Stimulated activated CD4-positive, alpha-beta T cell treated with anti-CD3 and anti-CD28 coated beads, Interleukin-1b, Interleukin-23, amount 100 ng/mL, for 48 hours (primary cell): ENCODE measurements at regions not wholly inside any gene's neighbourhood (a gene's known extent, or its start where the extent isn't known, plus 50 kb on each side); places are given as distances from the start of the nearest gene placed in this dataset.

Source experiments
- DNase-seq: peaks from one replicate; pipeline ENCODE4 v3.0.0-alpha.2; 2020

DNA sequence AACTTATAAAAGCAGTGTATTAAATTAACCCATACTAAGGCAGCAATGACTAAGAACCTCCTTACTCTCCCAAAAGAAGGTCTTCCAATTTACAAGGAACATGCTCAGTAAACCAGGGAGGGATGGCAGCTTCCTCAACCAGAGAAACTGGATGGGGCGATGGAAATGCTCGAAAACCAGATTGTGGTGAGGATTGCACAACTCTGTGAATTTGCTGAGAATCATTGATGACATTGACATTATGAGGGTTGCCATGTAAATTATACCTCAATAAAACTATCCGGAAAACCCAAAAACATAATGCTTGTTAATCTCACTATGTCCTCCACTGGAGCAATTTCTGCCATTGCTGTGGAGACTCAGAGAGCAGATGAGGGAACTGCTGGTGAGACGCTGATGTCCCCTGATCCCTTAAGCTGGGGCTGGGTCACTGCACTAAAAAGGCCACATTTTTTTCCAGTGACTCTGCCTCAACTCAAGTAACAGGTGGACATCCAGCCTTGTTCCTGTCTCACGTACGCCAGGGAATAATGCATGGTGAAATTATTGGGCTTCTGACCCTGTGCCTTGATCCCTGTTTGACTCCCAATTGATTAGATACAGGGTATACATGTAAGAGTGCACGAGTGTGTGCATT is 288.3 kb downstream of the CYP26B1 start:
- DNase-seq = no peak

DNA sequence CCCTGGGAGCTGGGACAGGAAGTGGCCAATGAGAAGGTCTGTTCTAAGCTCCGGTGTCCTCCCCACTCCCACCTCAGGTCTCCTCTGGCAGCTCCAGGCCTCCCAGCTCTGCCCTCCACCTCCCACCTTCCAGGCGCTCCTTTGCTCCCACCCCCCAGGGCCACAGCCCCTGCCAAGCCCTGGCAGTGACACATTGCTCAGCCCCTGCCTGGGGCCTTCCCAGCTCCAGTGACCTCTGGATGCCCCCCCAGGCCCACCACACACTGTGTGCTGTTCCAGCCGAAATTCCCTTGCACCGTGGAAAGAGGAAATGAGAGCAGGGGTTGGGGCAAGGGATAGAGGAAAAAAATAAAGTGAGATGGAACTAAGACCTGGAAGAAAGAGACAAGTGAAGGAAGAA is 289.6 kb downstream of the CYP26B1 start:
- DNase-seq = no peak

DNA sequence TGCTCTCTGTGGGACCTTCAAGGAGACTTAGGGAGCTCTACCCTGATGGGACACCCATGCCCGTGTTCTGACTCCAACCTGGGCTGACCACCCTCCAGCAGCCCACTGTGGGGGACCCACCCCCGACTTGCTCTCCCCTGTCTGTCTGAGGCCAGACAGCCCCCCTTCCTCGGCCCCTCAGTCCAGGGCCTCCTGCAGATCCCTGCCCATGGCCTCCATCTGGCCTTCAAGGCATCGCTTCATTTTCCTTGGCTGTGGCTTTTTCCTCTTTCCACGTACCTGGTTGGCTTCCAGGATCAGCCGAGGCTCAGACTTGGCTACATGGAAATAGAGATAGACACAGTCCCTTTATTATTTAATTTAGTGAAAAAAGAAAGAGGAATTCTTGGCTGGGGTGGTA is 290.0 kb downstream of the CYP26B1 start:
- DNase-seq = no peak

DNA sequence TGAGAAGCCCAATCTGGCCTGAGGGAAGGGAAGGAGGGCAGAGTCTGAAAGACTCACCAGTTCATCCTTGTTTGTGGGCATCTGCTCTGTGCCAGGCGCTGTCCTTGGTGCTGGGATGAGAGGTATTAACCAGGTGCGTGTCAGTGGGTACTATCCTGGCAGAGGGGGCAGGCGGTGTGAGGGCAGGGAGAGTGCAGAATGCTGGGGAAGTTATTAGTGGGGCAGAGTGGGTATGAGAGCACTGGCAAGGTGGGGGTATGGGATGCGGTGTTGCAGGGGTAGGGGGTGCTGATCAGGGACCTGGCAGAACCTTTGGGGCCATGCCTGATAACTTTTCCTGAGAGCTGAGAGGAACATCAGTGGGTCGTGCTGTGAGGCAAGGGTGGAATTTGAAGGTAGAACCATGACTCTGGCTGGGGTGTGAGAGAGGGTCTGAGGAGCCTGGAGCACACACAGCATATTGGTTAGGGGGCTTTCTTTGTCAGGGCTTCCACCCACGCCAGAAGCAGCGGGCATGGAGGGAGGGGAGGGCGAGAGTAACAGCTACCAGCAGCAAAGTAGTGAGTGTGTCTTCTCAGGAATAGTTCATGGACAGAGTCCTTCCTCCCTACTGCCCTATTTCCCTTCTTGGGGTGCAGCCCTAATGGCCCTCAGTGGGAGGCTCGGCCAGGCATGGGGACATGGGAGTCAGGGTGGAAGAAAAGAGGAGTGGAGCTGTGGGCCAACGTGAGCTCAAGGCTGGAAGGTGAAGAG is 290.7 kb downstream of the CYP26B1 start:
- DNase-seq = no peak

DNA sequence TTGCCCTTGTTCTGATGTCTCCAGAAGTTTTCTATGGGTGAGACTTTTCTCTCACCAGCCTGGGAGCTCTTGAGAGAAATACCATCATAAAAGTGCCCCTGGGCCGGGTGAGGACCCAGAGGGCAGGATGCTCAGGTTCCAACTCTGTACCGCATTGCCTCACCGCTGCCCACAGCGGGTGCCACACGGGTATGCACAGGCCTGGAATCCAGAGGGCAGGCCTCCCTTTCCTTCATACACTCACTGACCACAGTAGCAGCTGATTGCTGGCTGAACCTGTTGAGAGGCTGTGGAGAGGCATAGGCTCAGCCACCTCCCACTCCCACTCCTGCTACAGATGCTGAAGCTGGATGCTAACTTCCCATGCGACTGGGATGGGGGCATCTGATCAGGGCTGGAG is 293.8 kb downstream of the CYP26B1 start:
- no peak for DNase-seq

DNA sequence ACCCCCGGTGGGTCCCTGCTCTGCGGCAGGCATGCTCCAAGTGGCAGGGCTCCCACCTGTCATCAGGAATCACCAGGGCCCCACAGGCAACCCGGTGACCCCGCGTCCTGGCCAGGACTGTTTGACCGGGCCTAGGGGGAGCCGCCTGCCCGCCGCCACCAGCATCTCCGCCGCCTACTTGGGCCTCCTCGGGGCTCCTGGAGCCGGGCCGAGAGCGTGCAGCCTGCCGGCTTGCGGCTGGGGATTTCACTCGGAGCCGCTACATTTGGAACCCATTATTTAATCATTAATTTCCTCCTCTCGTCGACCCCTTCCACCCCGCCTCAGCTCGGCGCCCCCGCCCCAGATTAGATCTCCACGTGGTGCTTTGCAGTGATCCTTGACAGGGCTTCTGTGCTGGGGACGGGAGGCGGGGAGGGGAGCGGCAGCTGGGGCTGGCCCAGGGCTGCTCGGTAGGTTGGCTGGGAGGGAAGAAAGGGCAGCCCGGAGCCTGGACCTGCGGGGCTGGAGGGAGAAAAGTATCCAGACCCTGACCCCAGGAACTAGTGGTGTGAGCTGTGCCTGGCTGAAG is 295.4 kb downstream of the CYP26B1 start:
- DNase-seq = no peak

DNA sequence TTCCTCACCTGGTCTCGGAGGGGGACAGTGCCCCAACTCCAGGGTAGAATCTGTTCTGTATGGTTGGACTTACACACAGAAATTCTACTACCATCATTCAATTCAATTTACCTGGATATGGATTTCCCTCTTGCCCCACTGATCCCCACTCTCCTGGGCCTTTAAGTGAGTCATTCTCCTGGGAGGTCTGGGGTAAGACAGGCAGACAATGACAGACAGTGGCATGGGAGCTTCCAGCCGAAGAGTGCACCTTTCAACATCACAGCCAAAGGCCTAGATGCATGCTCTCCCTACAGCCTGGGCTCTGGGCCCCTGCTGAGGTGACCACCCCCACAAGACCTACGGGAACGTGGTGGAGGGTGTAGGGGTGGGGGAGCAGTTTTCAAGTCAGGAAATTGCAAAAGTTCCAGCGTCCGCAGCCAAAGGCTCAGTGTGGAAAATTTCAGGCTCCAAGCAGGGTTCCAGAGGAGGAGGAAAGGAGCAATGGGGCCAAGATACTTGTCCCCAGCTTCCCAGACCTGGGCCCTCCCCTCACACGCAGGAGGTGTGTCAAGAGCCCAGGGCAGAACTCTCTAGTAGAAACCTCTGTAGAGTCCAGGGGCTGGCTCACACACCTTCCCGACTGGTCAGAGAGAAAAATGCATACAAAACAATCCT is 296.4 kb downstream of the CYP26B1 start:
- DNase-seq = no peak

DNA sequence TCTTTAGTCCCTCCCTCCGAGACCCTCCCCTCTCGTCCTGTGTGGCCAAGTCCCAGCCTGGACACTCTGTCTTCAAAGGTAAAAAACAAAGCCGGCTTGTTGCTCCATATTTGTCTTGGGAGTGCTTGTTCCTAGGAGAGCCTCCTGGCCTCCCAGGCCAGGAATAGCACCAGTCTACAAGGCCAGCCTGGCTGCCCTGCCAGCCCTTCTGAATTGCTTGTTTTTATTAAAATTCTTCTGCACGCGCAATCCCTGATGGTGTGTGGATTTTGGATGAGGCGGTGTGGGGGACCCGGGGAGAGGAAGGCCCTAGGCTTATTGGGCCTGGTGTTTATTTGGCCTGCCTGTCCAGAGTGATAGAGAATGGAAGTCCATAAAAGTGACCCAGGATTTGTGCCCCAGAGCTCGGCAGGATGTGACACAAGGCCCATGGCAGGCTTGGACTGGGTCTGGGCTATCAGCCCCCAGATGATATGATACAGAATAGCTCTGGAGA is 297.3 kb downstream of the CYP26B1 start:
- no peak for DNase-seq

DNA sequence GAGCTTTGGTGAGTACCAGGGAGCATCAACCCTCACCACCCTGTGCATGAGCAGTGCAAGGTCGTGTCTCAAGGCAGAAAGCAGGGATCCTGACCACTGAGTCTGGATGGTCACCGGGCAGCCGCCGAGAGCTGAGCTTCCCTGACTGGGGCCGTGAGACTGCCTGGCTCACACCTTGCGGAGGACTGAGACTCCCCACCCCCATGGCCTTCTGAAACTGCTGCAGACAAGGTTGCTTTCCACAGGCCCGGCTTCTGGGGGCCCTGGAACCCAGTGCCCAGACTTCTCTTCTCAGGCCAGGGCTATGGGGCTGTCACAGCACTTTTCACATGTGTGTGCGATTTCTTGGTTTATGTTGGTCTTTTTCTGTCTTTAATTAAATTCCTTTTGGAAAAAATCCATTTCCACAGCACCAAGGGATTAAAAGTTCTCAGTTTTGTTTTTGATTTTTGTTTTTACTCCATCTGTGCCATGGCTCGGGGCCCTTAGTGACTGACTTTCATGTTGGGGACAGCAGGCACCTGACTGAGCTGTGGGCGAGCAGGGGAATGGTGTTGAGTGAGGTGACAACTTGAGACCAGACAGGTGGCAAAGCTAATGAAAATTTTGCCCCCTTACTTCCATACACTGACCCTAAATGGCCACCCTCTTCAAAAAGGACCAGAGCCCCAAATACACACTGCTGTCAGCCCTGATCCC is 297.9 kb downstream of the CYP26B1 start:
- no peak for DNase-seq

DNA sequence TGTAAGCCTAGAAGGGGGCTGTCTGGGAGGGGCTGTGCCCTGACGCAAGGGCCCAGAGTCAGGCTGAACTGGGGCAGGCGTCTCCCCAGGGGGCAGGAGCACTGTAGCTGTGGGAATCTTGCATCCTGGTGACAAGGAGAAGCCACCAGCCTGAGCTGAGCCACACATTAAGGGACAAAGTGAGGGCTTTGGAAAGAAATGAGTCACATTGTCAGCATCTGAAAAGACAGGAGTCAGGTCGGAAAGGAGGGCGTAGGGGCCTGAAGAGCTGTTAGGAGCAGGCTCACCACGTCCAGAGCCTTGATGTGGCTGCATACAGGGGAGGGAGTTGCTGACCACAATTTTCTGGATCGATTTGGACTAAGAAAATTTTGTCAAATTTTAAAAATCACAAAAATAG is 298.6 kb downstream of the CYP26B1 start:
- DNase-seq = no peak

DNA sequence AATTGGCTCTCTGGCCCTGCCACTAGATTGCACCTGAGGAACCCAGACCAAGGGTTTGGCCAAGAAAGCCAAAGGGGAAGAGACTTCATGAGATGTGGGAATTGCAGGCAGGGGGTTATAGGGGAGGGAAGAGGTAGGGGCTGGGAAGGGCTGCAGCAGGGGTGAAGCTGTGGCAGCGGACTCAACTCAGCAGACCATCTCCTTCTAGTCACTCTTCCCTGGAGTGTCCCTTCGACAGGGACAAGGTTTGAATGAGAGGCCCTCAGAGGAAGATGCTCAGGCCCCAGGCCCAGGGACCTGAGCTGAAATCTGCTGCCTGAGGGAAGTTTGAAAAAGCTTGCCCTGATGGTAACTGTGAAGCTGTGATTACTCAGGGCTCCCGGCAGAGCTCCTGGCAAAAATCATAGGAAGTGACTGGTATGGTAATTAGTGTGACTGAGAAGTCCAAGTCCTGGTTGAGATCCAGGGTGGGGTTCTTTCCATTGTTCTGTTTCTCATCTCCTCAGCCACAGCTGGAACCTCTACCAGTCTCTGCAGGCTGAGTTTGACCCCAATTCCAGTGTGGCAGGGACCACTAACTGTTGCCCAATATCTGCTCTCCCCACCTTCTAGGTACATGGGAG is 300.9 kb downstream of the CYP26B1 start:
- DNase-seq = no peak

DNA sequence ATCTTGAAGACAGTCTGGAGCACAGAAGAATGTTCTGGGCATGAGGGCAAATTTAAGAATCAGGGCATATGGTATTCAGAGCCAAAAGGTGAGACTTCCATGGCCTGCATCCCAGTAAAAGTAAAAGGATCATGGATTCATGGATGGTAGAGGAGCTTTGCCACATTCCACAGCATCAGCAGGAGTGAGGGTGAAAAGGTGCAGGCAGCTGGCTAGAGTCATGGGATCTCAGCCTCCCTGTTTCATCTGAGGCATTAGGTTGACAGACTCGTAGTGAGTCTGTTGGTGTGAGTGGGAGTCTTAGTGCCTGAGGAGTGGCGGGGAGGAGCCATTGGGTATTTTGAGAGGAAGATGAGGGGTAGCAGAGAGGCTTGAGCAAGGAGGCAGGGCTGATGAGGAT is 301.6 kb downstream of the CYP26B1 start:
- no peak for DNase-seq

DNA sequence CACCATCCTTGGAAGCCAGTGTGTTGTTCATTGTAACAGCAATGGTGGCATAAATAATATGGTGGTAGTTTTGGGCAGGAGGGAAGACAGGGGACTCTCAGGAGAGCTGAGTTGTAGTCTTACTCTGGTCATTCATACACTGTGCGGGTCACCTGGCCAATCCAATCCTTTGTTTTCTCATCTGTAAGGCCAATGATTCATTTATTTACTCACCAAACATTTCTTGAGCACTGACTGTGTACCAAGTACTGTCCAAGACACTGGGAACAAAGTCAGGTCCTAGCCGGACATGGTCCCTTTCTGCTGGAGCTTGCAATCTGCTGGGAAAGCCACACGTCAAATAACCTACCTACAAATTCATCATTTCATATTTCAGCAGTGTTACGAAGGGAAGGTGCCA is 302.7 kb downstream of the CYP26B1 start:
- DNase-seq = no peak

DNA sequence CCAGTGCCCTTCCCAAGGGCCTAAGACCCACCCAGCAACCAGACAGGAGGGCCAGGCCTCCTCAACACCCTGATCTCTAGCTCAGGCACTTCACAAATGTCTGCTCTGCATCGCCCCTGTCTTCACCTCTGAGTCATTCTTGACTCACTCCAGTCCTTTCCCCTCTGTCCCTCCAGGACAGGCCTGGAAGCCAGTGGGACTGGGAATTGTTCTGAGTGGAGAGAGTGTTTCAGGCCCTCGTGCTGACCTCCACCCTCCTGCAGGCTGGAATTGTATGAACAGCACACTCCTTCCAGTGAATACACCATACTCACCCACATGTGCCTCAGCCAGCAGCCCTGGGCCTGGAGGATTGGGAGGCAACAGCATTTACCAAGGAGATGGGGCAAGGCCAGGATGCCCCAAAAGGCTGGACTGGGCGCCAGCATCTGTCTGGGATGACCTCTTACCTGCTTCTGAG is 304.2 kb downstream of the CYP26B1 start:
- no peak for DNase-seq

DNA sequence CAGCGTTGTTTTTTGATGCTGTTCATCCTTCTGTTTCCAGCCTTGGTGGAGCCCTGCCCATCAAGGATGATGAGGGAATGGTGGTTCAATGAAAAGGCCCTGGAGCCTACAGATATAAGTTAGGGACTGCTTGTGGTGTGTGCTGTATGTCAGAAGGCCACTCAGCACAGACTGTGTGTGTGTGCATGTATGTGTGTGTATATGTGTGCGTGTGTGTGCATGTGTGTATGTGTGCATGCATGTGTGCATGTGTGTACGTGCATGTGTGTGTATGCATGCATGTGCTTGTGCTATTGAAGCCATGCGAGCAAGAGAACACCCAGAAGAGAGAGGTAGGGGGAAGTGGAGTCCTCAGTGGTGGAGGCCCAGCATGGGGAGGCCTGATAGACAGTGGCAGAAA is 304.9 kb downstream of the CYP26B1 start:
- no peak for DNase-seq

DNA sequence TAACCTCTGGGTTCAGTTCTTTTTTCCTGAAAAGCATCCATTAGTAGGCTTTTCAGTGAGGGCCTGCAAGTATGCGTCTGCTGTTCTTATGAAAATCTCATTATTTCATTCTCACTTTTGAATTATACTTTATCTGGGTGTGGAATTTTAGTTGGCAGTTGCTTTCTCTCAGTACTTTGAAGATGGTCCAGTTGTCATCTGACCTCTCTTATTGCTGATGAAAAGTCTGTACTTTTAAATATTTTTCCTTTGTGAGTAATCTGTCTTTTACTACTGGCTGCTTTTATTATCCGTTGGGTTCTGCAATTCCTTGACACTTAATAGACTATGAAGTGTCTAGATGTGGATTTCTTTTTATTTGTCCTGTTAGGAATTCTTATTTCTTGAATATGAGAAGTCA is 307.8 kb downstream of the CYP26B1 start:
- DNase-seq = no peak

DNA sequence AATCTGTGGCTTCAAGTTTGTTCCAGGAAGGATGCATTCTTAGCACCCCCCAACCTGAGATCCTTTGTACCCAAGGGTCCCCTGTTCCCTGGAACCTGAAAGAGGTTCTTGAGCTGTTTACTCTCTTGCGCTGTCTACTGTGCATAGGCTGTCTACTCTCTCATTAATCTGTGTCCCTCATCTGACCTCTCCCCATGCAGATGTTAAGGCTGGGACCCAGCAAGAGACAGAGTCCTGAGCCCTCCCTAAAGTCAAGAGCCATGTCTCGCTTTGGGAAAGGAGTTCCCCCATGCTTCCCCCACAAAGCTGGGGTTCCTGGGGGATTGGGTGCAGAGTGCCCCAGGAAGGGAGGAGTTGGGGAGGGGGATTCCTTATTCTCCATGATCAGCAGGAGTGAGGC is 312.9 kb downstream of the CYP26B1 start:
- DNase-seq = no peak

DNA sequence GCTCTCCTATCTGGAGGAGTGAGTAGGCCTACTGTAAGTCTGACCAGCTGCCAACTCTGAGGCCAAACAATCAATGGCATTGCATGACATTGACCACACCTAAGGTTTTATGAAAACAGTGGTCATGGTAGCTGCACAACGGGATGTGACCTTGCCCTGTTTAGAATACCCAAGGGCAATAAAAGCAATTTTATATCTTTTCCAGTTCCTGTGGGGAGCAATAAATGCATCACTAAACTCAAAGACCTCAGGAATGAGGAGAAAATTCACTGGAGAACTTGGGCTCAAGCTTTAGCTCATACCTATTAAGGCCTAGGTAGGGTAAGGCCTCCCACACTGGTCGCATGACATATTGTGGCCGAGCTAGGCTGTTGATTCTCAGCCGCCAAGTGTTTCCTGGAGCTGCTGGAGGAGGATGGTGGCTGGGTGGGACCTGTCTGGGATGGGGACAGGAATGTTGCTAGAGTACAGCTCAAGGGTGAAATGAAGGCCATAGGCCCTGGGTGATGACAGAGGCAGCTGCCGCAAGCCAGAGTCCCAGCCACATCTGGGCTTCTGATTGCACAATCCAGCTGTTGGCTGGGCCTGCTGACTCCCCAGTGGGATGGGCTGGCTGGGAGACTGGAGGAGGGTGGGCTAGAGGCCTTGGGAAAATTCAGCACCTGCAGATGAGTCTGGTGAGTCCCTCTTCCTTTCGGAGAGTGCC is 313.7 kb downstream of the CYP26B1 start:
- no peak for DNase-seq

DNA sequence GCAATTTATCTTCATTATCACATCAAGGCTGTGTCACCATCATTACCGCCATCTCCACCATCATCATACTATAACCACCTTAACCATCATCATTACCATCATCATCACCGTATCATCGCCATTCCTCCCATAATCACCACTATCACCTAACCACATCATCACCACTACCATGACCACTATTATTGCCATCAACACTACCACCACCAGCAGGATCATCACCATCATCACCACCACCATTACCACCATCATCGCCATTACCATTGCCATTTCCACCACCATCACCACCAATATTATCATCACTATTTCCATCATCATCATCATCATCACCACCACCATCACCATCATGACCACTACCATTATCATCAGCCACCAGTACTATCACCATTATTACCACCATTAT is 314.4 kb downstream of the CYP26B1 start:
- DNase-seq = no peak

DNA sequence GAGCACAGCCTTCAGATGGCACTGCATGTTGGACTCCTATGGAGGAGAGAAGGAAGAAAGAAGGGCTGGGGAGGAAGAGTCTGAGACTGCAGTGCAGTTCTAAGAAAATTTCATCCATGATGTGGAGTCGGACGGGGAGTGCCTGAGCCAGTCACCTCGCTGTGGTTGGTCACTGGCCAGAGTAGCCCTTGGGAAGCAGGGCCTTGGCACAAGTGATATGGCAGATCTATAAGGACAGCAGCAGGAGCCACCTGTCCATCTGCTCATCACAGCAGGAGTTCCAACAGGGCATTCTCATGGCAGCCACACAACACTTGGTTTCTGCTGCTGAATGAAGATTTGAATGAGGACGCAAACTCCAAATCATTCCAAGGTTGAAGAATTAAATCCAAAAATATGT is 314.8 kb downstream of the CYP26B1 start:
- no peak for DNase-seq

DNA sequence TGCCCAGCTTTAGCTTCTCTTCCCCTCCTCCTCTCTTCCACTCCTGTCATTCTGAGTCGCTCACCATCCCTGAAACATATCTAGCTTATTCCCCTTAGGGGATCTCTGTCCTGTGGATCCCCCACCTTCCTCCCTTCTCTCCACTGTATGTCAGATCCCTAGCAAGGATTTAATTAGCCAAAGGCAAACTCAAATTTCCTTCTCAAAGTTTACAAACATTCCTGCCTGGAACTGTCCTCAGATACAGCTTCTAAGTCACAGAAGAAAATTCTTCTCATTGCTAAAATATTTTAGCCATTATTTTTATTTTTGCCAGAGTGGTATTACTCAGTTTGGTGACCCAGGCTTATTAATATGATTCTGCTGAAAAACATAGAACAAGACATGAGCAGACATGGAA is 315.3 kb downstream of the CYP26B1 start:
- no peak for DNase-seq

DNA sequence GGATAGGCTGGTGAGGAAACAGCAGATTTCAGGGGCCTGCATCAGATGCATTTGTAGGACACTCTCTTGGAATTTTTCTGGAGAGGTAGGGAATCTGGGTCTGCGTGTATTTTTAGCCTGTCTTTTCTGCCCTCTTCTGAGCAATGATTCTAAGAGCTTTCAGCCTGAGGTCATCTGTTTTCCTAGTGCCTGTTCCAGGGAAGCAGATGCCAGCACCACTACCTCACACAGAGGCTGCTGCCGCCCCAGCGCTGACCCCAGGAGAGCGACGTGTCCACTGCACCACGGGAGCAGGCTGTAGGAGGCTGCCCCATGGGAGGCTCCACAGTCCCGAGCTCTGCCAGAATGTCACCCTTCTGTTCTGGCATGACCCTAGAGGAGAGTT is 316.5 kb downstream of the CYP26B1 start:
- DNase-seq = no peak
